Activated T-helper 1 cell treated with anti-CD3 and anti-CD28 coated beads, Interleukin-2, amount 50 U/mL, for 16 hours (primary cell): ENCODE measurements at regions not wholly inside any gene's neighbourhood (a gene's known extent, or its start where the extent isn't known, plus 50 kb on each side); places are given as distances from the start of the nearest gene placed in this dataset.

Source experiments
- DNase-seq, 2 donors: peaks; one replicate each; pipeline ENCODE4 v3.0.0-alpha.2; 2020; ENCODE audit warnings: low read depth in 1 of 2, low spot score in 1 of 2

GRCh38 chr14:97382616-97383226 lies 585.5 kb downstream of the VRK1 start:
- DNase-seq: no peak

- DNase-seq: no peak
Measured at GRCh38 chr14:97385727-97386126, 588.5 kb downstream of the VRK1 start.

- no peak for DNase-seq
Measured at GRCh38 chr14:97387252-97387874, 590.2 kb downstream of the VRK1 start.

GRCh38 chr14:97388408-97388807 lies 591.2 kb downstream of the VRK1 start:
- no peak for DNase-seq

- no peak for DNase-seq
Measured at GRCh38 chr14:97390096-97390724, 593.0 kb downstream of the VRK1 start.

GRCh38 chr14:97393244-97393643 lies 596.1 kb downstream of the VRK1 start:
- DNase-seq: no peak

GRCh38 chr14:97395068-97395467 lies 597.9 kb downstream of the VRK1 start:
- no peak for DNase-seq

- no peak for DNase-seq
Measured at GRCh38 chr14:97401714-97402113, 604.5 kb downstream of the VRK1 start.

- no peak for DNase-seq
Measured at GRCh38 chr14:97402279-97402678, 605.1 kb downstream of the VRK1 start.

- no peak for DNase-seq
Measured at GRCh38 chr14:97407701-97408407, 610.7 kb downstream of the VRK1 start.

GRCh38 chr14:97408503-97408902 lies 611.3 kb downstream of the VRK1 start:
- no peak for DNase-seq

- peak in 1 of 2 donors; percentile 18 for DNase-seq
Measured at GRCh38 chr14:97408937-97409815, 612.0 kb downstream of the VRK1 start.

GRCh38 chr14:97410667-97411620 lies 613.8 kb downstream of the VRK1 start:
- no peak for DNase-seq

GRCh38 chr14:97411938-97412612 lies 614.9 kb downstream of the VRK1 start:
- DNase-seq: no peak

- no peak for DNase-seq
Measured at GRCh38 chr14:97413022-97413539, 615.9 kb downstream of the VRK1 start.

GRCh38 chr14:97413966-97414717 lies 617.0 kb downstream of the VRK1 start:
- DNase-seq: no peak

- DNase-seq: no peak
Measured at GRCh38 chr14:97414718-97415098, 617.5 kb downstream of the VRK1 start.

- no peak for DNase-seq
Measured at GRCh38 chr14:97415907-97416306, 618.7 kb downstream of the VRK1 start.
